ENCODE measurements at regions not wholly inside any gene's neighbourhood (a gene's known extent, or its start where the extent isn't known, plus 50 kb on each side); places are given as distances from the start of the nearest gene placed in this dataset.

DNA sequence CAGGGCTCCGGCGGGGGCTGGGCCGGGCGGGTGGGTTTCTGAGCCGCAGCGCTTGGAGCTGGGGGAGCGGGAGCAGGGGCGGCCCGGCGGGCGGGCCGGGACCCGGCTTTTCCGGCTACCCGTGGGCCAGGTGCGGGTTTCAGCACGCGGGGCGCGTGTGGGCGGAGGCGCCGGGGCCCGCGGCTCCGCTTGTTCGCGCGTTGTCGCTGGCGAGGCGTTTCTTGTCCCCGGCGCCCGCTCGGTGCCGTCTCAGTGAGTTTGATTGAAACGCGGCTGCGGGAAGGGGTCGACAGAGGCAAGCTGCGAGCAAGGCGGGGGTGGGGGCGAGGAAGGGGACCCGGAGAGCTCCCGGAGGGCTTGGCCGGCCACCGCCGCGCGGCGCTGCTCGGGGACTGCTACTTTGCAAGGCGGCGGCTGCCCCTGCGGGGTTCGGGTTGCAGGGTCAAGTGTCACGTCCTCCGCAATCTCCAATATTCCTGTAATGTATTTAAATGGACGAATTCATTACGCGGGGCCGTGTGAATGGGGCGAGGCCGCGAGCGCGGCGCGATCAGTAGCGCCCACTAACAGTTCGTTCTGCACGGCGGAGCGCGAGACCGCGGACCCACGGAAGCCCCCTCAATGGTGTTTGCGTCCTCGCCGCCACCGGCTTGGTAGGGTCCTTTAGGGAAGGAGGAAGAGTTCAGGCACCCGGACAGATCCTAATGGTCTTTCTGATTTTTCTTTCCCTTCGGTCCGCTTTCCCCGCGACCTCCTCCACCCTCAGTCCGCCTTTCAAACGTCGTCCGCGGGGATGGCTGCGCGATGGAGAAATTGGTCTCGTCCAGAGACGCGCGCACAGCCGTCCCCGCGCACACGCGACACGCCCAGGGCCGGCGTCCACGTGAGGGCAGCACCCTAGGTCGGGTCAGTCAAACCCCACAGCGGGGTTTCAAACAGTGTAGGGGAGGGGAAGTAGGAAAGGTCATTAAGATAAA is 76.9 kb downstream of the INSIG1 start:
- Histone ChIP-seq H3K4me3 (ENCODE audit: low read depth, low read length) (no peak overlapping the region), H3K9me3 (ENCODE audit: control insufficient read depth, insufficient read depth, low read length) (peaks cover 8% of the 10 kb centered on the region), H3K27ac (ENCODE audit: low read depth, low read length) (no peak overlapping the region), H3K27me3 (ENCODE audit: control insufficient read depth, insufficient read depth, low read length) (peaks cover 81% of the 10 kb centered on the region)
- DNase-seq (ENCODE audit: low read depth, low spot score): no peak
- TF ChIP-seq CTCF (IDR thresholded peaks at IDR 0.05; ENCODE audit: low read depth, low read length): no peak
- CTCF ChIA-PET: interaction anchor here (1.1 kb wide), 2 partner anchors 29 to 225 kb away, joined by 3 to 4 read pairs; no protein-coding TSS in a partner anchor
- POLR2A ChIA-PET: interaction anchor here (0.8 kb wide), 1 partner anchor 77 kb away, joined by 4 read pairs; the partner anchor contains the start of gene INSIG1

DNA sequence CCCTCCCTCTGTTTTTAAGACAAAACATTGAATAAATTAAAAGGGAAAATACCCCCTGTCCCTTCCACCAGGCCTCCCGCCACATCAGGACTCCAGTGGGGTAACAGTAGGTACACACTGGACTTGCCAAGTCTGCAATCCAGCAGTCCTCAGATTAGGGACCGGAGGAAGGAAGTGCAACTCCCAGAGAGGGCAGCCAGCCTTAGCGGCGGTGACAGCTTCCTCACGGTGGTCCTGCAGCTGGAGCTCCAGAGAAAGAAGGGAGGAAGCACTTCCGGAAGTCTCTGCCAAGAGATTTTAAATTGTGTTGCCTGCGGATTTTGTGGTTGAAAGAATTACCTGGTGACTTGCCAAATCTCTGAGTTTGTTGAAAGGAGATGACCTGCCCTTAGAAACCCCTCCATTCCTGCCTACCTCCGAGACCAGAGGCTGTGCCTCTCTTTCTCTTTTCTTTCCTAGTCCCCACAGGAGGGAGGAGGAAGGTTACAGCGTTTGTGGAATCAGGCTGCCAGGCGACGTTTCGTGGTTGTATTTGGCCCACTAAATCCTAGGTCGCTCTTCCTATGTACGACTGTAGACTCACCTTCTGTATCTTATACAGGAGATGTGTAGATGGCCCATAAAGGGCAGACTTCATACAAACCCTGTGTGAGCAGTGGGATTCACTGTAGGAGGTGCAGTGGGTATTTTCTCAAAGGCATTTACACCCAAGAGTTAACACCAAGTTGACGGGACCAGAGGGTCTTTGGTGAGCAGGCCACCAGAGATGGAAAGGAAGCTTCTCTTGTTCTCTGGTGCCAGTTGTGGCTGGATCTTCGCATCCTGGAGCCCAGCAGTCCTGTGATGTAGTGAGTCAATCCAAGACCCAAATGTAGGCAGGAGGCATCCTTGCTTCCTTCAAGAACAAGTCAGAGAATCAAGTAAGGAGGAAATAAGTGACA is 77.9 kb downstream of the INSIG1 start:
- ChIA-PET CTCF (interaction anchor here (0.8 to 1.1 kb wide), 2 partner anchors 30 to 224 kb away, joined by 3 read pairs; no protein-coding TSS in a partner anchor), POLR2A (no interaction called here)
- Histone ChIP-seq H3K4me3 (ENCODE audit: low read depth, low read length) (no peak overlapping the region), H3K27ac (ENCODE audit: low read depth, low read length) (no peak overlapping the region), H3K9me3 (ENCODE audit: control insufficient read depth, insufficient read depth, low read length) (peaks cover 8% of the 10 kb centered on the region), H3K27me3 (ENCODE audit: control insufficient read depth, insufficient read depth, low read length) (peaks cover 92% of the 10 kb centered on the region)
- TF ChIP-seq CTCF (IDR thresholded peaks at IDR 0.05; ENCODE audit: low read depth, low read length): no peak
- DNase-seq (ENCODE audit: low read depth, low spot score): no peak

DNA sequence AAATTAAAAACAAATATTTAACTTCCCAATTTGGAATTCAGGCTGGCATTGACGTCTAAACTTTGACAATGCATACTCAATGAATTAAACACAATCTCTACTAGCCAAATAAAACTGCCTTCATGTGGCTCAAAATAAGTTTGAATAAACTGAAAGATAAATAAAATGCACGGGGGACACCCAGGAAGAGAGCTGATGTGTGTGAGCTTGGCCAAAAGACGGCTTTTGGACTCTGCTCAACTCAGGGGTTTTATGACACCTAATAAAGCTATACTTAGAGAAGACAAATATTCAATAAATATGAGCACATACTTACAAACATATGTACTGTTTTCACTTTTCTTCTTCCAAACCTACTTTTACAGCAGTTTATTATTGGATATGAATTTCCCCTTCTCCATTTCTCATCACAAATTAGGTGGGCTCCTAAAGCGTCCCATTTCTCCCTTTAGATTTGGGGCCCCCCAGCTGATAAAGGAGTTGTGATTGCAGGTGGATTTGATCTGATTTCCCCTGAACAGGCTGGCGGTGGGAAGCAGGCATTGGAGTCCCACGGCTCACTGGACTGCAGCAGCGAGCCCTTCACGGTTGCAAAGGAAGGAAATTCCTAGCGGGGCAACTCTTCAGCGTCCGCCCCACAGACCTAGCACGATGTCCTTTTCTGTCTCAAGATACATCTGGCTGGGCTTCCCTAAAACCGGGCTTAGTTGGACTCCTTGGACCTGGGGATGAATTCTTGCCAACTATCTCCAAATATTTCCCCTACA is 79.6 kb downstream of the INSIG1 start:
- H3K4me3 ChIP-seq (ENCODE audit: low read depth, low read length): 0 out of 2 replicates have a peak overlapping the region, but pooled peaks have one; percentile 2
- no peak for DNase-seq (ENCODE audit: low read depth, low spot score)
- no peak overlapping the region for H3K27ac ChIP-seq (ENCODE audit: low read depth, low read length)
- H3K27me3 ChIP-seq (ENCODE audit: control insufficient read depth, insufficient read depth, low read length): peaks cover 93% of the 10 kb centered on the region
- H3K9me3 ChIP-seq (ENCODE audit: control insufficient read depth, insufficient read depth, low read length): peaks cover 8% of the 10 kb centered on the region
- CTCF ChIA-PET: interaction anchor here (0.8 to 3.8 kb wide), 3 partner anchors 21 to 450 kb away, joined by 3 to 18 read pairs (median 3); no protein-coding TSS in a partner anchor
- TF ChIP-seq CTCF (IDR thresholded peaks at IDR 0.05; ENCODE audit: low read depth, low read length): no peak
- POLR2A ChIA-PET: no interaction called here

- POLR2A ChIA-PET: no interaction called here
- CTCF ChIA-PET: interaction anchor here (0.5 to 3.8 kb wide), 5 partner anchors 21 to 450 kb away, joined by 3 to 18 read pairs (median 4); partner anchors contain the start of gene INSIG1
Measured at GRCh38 chr7:155377838-155378579, 79.9 kb upstream of the EN2 start.

More at GRCh38 chr7:155377838-155378579, 79.9 kb upstream of the EN2 start:
- H3K9me3 ChIP-seq (ENCODE audit: control insufficient read depth, insufficient read depth, low read length): peaks cover 8% of the 10 kb centered on the region
- peak overlapping the region; percentile 2; the same call in 1 of the 2 replicates for H3K4me3 ChIP-seq (ENCODE audit: low read depth, low read length)
- H3K27ac ChIP-seq (ENCODE audit: low read depth, low read length): no peak overlapping the region
- H3K27me3 ChIP-seq (ENCODE audit: control insufficient read depth, insufficient read depth, low read length): peaks cover 92% of the 10 kb centered on the region
- no peak for DNase-seq (ENCODE audit: low read depth, low spot score)
- TF ChIP-seq CTCF (IDR thresholded peaks at IDR 0.05; ENCODE audit: low read depth, low read length): no peak
